HL-60 (cell line): ENCODE measurements at regions not wholly inside any gene's neighbourhood (a gene's known extent, or its start where the extent isn't known, plus 50 kb on each side); places are given as distances from the start of the nearest gene placed in this dataset.

Experiments used
- DNase-seq, 2 experiments: peaks; one replicate each; pipeline ENCODE4 v3.0.0-alpha.2; 2010 to 2020; ENCODE audit warnings: low read depth in 1 of 2, low spot score in 1 of 2
- H3K27ac ChIP-seq: fragments of 250-450 bp; sonication (Bioruptor Pico); replicated peaks from 2 replicates; pipeline ENCODE4 v1.5.1; 2020; ENCODE audit warnings: mild to moderate bottlenecking, moderate library complexity
- H3K27me3 ChIP-seq: fragments of 250-450 bp; sonication (Bioruptor Pico); 2 replicates; pipeline ENCODE4 v1.5.1; 2021; ENCODE audit warnings: mild to moderate bottlenecking, moderate library complexity; ENCODE audit not compliant: insufficient read depth, poor library complexity, severe bottlenecking
- H3K4me3 ChIP-seq: replicated peaks from 2 replicates; pipeline ENCODE4 v1.5.1; 2011; ENCODE audit warnings: mild to moderate bottlenecking, control low read depth, low read length; ENCODE audit not compliant: insufficient read depth
- GABPA ChIP-seq: IDR thresholded peaks from 2 replicates; pipeline ENCODE4 v1.6.1; 2012; ENCODE audit warnings: low read depth
- POLR2AphosphoS5 ChIP-seq: IDR thresholded peaks from 2 replicates; pipeline ENCODE4 v1.6.1; 2012; ENCODE audit warnings: low read depth
- SPI1 ChIP-seq: IDR thresholded peaks from 2 replicates; pipeline ENCODE4 v1.6.1; 2012; ENCODE audit warnings: low read depth, mild to moderate bottlenecking, borderline replicate concordance
- TF ChIP-seq, protein P1 (sequence below): IDR thresholded peaks from 2 replicates; pipeline ENCODE4 v1.6.1; 2012; ENCODE audit warnings: low read depth; ENCODE audit not compliant: insufficient replicate concordance
- TF ChIP-seq, protein P2 (sequence below): IDR thresholded peaks from one replicate; pipeline ENCODE4 v1.5.1; 2011; ENCODE audit warnings: low read length, control low read depth, inconsistent platforms; ENCODE audit not compliant: insufficient read depth

DNA sequence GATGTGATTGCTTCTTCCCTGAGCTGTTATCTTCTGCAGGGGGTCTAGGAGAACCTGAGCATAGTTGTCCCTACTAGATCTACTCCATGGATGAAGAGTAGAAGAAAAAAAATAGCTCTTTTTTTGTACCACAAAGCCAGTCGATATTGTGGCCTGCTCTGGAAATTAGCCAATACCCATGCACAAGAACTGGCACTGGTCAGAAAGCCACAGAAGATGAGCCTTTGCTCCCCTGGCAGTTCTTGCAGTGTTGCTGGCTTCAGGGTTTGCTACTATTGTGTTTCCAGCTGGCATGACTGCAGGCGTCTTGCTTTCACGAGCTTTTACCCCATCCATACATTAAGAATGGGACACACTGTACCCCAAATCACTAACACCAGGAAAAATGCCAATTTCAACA is 547.7 kb upstream of the KLF12 start:
- DNase-seq, result no peak
- H3K27me3 ChIP-seq, result no peaks in the 10 kb centered on the region
- TF ChIP-seq POLR2AphosphoS5 (no peak), GABPA (no peak), SPI1 (no peak)
- TF ChIP-seq, protein P1, sequence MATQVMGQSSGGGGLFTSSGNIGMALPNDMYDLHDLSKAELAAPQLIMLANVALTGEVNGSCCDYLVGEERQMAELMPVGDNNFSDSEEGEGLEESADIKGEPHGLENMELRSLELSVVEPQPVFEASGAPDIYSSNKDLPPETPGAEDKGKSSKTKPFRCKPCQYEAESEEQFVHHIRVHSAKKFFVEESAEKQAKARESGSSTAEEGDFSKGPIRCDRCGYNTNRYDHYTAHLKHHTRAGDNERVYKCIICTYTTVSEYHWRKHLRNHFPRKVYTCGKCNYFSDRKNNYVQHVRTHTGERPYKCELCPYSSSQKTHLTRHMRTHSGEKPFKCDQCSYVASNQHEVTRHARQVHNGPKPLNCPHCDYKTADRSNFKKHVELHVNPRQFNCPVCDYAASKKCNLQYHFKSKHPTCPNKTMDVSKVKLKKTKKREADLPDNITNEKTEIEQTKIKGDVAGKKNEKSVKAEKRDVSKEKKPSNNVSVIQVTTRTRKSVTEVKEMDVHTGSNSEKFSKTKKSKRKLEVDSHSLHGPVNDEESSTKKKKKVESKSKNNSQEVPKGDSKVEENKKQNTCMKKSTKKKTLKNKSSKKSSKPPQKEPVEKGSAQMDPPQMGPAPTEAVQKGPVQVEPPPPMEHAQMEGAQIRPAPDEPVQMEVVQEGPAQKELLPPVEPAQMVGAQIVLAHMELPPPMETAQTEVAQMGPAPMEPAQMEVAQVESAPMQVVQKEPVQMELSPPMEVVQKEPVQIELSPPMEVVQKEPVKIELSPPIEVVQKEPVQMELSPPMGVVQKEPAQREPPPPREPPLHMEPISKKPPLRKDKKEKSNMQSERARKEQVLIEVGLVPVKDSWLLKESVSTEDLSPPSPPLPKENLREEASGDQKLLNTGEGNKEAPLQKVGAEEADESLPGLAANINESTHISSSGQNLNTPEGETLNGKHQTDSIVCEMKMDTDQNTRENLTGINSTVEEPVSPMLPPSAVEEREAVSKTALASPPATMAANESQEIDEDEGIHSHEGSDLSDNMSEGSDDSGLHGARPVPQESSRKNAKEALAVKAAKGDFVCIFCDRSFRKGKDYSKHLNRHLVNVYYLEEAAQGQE, result no peak
- TF ChIP-seq, protein P2, sequence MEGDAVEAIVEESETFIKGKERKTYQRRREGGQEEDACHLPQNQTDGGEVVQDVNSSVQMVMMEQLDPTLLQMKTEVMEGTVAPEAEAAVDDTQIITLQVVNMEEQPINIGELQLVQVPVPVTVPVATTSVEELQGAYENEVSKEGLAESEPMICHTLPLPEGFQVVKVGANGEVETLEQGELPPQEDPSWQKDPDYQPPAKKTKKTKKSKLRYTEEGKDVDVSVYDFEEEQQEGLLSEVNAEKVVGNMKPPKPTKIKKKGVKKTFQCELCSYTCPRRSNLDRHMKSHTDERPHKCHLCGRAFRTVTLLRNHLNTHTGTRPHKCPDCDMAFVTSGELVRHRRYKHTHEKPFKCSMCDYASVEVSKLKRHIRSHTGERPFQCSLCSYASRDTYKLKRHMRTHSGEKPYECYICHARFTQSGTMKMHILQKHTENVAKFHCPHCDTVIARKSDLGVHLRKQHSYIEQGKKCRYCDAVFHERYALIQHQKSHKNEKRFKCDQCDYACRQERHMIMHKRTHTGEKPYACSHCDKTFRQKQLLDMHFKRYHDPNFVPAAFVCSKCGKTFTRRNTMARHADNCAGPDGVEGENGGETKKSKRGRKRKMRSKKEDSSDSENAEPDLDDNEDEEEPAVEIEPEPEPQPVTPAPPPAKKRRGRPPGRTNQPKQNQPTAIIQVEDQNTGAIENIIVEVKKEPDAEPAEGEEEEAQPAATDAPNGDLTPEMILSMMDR, result no peak
- H3K27ac ChIP-seq, result no peak overlapping the region
- no peak overlapping the region for H3K4me3 ChIP-seq

DNA sequence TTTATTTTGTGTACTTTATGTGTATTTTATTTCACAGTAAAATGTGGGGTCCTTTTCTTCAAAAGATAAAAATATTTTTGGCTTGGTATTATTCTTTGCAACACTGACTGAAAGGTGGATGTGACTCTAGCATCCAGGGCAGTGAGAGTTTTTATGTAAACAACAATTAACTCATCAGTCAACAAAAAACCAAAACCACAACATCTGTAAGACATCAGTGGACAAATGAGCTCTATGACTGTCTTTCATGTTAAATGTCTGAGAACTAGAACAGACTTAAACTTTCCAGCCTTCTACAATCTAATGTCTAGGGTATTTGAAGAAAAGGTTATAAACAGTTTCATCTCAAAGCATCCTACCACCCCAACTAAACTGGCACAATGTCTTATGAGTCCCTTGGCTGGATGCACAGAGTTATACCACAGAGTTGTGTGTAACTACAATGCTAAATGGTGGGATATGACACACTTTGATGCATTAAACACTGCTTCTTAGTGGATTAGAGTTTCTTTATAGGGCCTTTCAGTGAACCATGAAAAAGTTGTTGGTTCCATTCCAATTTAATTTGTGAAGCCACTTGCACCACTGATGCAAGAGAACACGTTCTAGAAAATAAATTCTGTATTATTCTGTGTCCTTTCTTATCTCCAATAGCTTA is 544.2 kb upstream of the KLF12 start:
- Histone ChIP-seq H3K4me3 (no peak overlapping the region), H3K27me3 (no peaks in the 10 kb centered on the region), H3K27ac (no peak overlapping the region)
- TF ChIP-seq GABPA (no peak), SPI1 (no peak), POLR2AphosphoS5 (no peak)
- TF ChIP-seq, protein P2, result no peak
- TF ChIP-seq, protein P1, result no peak
- no peak for DNase-seq

DNA sequence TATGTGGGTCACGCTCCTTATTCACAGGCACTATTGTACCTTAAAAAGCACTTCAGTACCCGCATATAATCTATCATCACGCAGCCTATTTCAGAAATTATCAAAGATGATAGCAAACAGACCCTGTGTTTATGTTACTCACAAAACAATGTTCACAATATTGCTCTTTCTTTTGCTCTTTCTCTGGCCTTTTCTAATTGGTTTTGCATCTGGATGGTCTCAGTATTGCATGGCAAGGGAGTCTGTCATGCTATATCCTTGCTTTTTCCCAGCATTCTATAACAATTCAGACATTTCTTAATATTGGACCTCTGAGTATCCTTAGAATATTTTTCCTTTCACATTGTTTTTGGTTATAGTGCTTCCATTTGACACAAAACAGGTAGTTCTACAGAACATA is 541.8 kb upstream of the KLF12 start:
- DNase-seq, result no peak
- Histone ChIP-seq H3K27ac (no peak overlapping the region), H3K4me3 (no peak overlapping the region), H3K27me3 (no peaks in the 10 kb centered on the region)
- no peak for TF ChIP-seq SPI1
- TF ChIP-seq, protein P1, result no peak
- no peak for TF ChIP-seq POLR2AphosphoS5
- TF ChIP-seq, protein P2, result no peak
- TF ChIP-seq GABPA, result no peak
